Activated naive CD4-positive, alpha-beta T cell treated with anti-CD3 and anti-CD28 coated beads, Interleukin-2, amount 50 U/mL, for 72 hours (primary cell): ENCODE measurements at regions not wholly inside any gene's neighbourhood (a gene's known extent, or its start where the extent isn't known, plus 50 kb on each side); places are given as distances from the start of the nearest gene placed in this dataset.
"Not testable (repeated sequence)": the region's sequence is repeated elsewhere in the genome, so short reads cannot be mapped to it uniquely, and the experiment has no call there.

Experiments used
- ATAC-seq, 2 donors: fragments of 150-1000 bp; cut with Tn5 transposase; 2 replicates each; pipeline ENCODE4 v1.10.0; 2021; ENCODE audit warnings: mild to moderate bottlenecking in 2 of 2, moderate library complexity in 2 of 2
- DNase-seq, 2 donors: peaks; one replicate each; pipeline ENCODE4 v3.0.0; 2021 to 2022; ENCODE audit warnings: low spot score in 2 of 2
- H3K27ac Mint-ChIP-seq, 2 donors: one replicate each; pipeline ENCODE4 v1.8.0; 2022; ENCODE audit warnings: mild to moderate bottlenecking in 2 of 2, mixed read lengths in 2 of 2
- H3K36me3 Mint-ChIP-seq, 2 donors: one replicate each; pipeline ENCODE4 v1.8.0; 2022; ENCODE audit warnings: mixed read lengths in 2 of 2
- H3K9me3 Mint-ChIP-seq, 2 donors: one replicate each; pipeline ENCODE4 v1.8.0; 2022; ENCODE audit warnings: mixed read lengths in 2 of 2

DNA sequence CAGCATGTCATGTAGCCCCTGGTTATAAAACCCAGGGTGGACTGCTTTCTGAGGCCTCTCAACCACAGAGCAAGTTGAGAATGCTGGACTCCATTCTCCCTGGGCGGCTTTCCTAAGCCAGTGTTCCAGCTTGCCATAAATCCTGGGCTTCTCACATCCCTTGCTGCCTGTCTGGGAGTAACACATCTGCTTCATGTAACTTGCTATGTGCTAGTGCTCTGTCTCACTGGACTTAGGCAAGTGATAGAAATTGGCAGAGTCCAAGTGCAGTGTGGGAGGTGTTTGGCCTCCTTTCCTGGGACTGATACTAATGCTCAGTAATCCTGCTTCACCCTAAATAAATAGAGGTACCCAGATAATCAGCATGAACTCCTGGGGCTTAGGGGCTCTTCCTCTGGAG, 277.1 kb upstream of the POM121L12 start:
- H3K9me3 Mint-ChIP-seq, result peaks cover 10 to 22% of the 10 kb centered on the region in 2 donors
- no peak overlapping the region for H3K27ac Mint-ChIP-seq
- no peak for ATAC-seq
- DNase-seq, result no peak
- H3K36me3 Mint-ChIP-seq, result no peaks in the 10 kb centered on the region

GRCh38 chr7:52753855-52754254, 281.6 kb upstream of the POM121L12 start:
- no peak overlapping the region for H3K27ac Mint-ChIP-seq
- ATAC-seq (no peak), DNase-seq (no peak)
- no peaks in the 10 kb centered on the region for H3K36me3 Mint-ChIP-seq
- H3K9me3 Mint-ChIP-seq, result peaks cover 6 to 16% of the 10 kb centered on the region in 2 donors

DNA sequence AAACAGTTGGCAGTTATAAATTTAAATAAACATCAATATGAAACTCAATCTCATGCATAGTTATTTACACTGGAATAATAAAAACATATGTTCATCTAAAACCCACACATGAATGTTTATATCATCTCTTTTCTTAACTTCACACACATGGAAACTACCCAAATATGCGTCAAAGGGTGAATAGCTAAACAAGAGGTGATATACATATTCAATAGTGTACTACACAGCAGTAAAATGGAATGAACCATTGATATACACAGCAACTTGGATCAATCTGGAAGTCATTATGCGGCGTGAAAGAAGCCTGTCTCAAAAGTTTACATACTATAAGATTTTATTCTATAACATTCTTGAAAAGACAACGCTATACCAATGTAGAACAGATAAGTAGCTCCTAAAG, 282.5 kb upstream of the POM121L12 start:
- Mint-ChIP-seq H3K9me3 (peaks cover 6 to 16% of the 10 kb centered on the region in 2 donors), H3K27ac (no peak overlapping the region), H3K36me3 (no peaks in the 10 kb centered on the region)
- no peak for ATAC-seq
- no peak for DNase-seq

- no peak for DNase-seq
- H3K9me3 Mint-ChIP-seq, result peaks cover 0 to 13% of the 10 kb centered on the region in 2 donors
- no peak for ATAC-seq
- H3K27ac Mint-ChIP-seq, result no peak overlapping the region
- H3K36me3 Mint-ChIP-seq, result no peaks in the 10 kb centered on the region
Observed at GRCh38 chr7:52749880-52750279, 285.6 kb upstream of the POM121L12 start.

GRCh38 chr7:52747817-52748216, 287.6 kb upstream of the POM121L12 start:
- ATAC-seq, result no peak
- Mint-ChIP-seq H3K9me3 (peaks cover 9 to 20% of the 10 kb centered on the region in 2 donors), H3K27ac (no peak overlapping the region), H3K36me3 (peaks cover 0 to 4% of the 10 kb centered on the region in 2 donors)
- DNase-seq, result no peak

DNA sequence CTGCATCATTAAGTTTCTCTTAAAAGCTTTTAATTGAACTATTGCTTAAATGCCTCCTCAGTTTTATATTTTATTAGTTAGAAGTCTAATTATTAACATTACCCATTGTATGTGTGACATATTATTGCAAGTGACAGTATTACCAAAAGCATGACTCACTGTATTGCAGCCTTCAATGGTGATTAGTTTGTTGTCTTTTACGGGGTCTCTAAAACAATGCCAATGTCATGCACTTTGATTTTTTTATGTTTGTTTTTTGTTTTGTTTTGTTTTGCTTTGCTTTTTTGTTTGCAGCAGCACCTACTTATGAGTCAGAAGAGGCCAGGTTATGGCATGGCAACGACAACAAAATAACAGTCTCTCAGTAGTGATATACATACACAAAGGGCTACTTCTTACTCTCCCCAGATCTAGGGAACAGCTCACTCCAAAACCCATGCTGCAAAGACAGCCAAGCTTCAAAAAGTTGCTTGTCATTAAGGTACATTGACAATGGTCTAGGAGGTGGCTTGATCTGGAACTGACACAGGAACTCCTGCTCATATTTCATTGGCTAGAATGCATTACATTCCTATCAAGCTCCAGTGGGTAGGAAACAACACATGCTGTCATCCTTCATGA, 293.7 kb upstream of the POM121L12 start:
- Mint-ChIP-seq H3K36me3 (peaks cover 0 to 4% of the 10 kb centered on the region in 2 donors), H3K9me3 (peaks cover 9 to 26% of the 10 kb centered on the region in 2 donors), H3K27ac (no peak overlapping the region)
- no peak for DNase-seq
- ATAC-seq, result no peak

- Mint-ChIP-seq H3K9me3 (peaks cover 1 to 28% of the 10 kb centered on the region in 2 donors), H3K27ac (no peak overlapping the region), H3K36me3 (peaks cover 0 to 9% of the 10 kb centered on the region in 2 donors)
- no peak for ATAC-seq
- DNase-seq, result no peak
Observed at GRCh38 chr7:52735656-52736055, 299.8 kb upstream of the POM121L12 start.

DNA sequence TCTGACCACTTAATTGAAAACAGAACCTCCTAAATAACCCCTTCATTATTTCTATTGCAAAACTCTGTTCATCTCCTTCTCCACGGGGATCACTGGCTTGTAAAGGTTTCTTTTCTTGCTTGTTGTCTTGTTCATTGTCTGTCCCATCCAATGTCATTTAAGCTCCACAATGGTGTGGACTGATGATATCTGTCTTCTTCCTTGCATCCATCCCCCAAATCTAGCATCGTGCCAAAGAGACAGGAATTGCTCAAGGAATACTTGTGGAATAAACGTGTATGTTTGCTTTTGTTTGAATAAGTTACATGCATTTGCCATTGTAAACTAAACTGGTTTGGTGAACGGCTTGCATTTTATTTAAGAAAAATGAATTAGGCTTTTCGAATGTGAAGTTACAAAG, 306.8 kb upstream of the POM121L12 start:
- Mint-ChIP-seq H3K9me3 (peaks cover 10 to 38% of the 10 kb centered on the region in 2 donors), H3K36me3 (peaks cover 0 to 12% of the 10 kb centered on the region in 2 donors)
- H3K27ac Mint-ChIP-seq, ATAC-seq, DNase-seq: not testable (repeated sequence)

DNA sequence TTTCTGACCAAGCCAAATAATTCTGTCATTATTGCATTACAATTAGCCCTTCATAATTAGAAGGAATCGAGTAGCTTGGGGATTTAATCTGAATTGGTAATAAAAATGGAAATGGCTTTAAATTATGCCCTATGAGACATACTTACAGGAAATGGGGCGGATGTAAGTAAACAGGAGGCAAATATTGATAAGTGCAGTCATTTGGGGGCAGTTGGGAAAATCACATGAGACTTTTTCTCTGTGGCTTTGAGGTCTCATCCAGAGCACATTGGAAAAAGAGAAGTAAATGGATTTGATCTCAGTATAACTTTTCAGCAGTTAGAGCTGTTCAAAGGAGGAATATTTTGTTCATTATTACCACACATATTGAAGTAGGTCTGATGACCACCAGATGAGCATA, 307.8 kb upstream of the POM121L12 start:
- Mint-ChIP-seq H3K27ac (no peak overlapping the region), H3K36me3 (peaks cover 0 to 12% of the 10 kb centered on the region in 2 donors), H3K9me3 (peaks cover 10 to 38% of the 10 kb centered on the region in 2 donors)
- ATAC-seq (no peak), DNase-seq (no peak)

DNA sequence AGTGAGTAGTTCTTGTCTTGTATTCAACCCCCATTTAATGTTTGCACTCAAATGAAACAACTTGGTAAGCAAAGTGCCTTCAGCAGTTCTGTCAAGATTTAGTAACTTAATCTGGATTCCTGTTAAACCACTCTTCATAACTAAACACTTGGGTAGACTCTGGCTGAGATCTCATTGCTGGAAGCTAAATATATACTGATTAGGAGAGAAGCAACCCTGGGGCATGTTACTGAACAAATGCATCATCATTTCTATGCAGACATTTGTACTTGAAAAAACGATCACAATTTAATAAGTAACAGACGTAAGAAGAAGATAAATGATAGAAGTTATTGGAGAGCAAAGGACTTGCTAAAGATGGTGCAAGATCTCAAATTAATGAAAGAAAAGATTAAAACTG, 308.4 kb upstream of the POM121L12 start:
- peaks cover 0 to 12% of the 10 kb centered on the region in 2 donors for H3K36me3 Mint-ChIP-seq
- H3K9me3 Mint-ChIP-seq, result peaks cover 10 to 35% of the 10 kb centered on the region in 2 donors
- ATAC-seq, result no peak
- no peak for DNase-seq
- no peak overlapping the region for H3K27ac Mint-ChIP-seq

DNA sequence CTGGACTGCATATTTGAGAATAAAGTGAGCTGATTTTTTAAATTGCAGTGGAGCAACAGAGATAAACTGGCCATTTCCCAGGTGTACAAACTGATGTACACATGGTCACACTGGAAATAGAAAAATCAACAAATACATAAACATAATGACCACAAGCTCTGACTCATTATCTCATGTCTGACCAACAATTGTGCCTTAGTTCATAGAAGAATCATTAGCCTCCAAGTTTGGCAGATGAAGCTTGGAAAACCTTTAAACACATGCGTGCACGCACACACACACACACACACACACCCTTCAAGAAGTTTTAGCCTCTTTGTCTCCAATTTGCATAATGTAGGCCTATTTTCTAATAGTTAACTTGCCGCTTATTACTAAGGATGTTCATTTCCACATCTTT, 308.9 kb upstream of the POM121L12 start:
- ATAC-seq, result no peak
- DNase-seq, result no peak
- Mint-ChIP-seq H3K27ac (no peak overlapping the region), H3K36me3 (peaks cover 0 to 12% of the 10 kb centered on the region in 2 donors), H3K9me3 (peaks cover 10 to 31% of the 10 kb centered on the region in 2 donors)

- DNase-seq (no peak), ATAC-seq (no peak)
- peaks cover 0 to 12% of the 10 kb centered on the region in 2 donors for H3K36me3 Mint-ChIP-seq
- H3K9me3 Mint-ChIP-seq, result peaks cover 5 to 21% of the 10 kb centered on the region in 2 donors
- no peak overlapping the region for H3K27ac Mint-ChIP-seq
Observed at GRCh38 chr7:52723606-52724005, 311.8 kb upstream of the POM121L12 start.

GRCh38 chr7:52720856-52721255, 314.6 kb upstream of the POM121L12 start:
- no peak overlapping the region for H3K27ac Mint-ChIP-seq

GRCh38 chr7:52719677-52720076, 315.8 kb upstream of the POM121L12 start:
- DNase-seq (no peak), ATAC-seq (no peak)
- Mint-ChIP-seq H3K9me3 (peaks cover 0 to 23% of the 10 kb centered on the region in 2 donors), H3K36me3 (peaks cover 0 to 5% of the 10 kb centered on the region in 2 donors), H3K27ac (no peak overlapping the region)

More at GRCh38 chr7:52720856-52721255, 314.6 kb upstream of the POM121L12 start:
- DNase-seq, result no peak
- no peak for ATAC-seq
- peaks cover 0 to 21% of the 10 kb centered on the region in 2 donors for H3K9me3 Mint-ChIP-seq
- peaks cover 0 to 8% of the 10 kb centered on the region in 2 donors for H3K36me3 Mint-ChIP-seq

- H3K27ac Mint-ChIP-seq, result no peak overlapping the region
- peaks cover 23 to 42% of the 10 kb centered on the region in 2 donors for H3K9me3 Mint-ChIP-seq
- ATAC-seq (no peak), DNase-seq (no peak)
- no peaks in the 10 kb centered on the region for H3K36me3 Mint-ChIP-seq
Observed at GRCh38 chr7:52715701-52716100, 319.7 kb upstream of the POM121L12 start.

GRCh38 chr7:52712938-52713337, 322.5 kb upstream of the POM121L12 start:
- no peaks in the 10 kb centered on the region for H3K36me3 Mint-ChIP-seq
- no peak for DNase-seq
- no peak for ATAC-seq
- H3K27ac Mint-ChIP-seq, result no peak overlapping the region
- H3K9me3 Mint-ChIP-seq, result peaks cover 30 to 40% of the 10 kb centered on the region in 2 donors

DNA sequence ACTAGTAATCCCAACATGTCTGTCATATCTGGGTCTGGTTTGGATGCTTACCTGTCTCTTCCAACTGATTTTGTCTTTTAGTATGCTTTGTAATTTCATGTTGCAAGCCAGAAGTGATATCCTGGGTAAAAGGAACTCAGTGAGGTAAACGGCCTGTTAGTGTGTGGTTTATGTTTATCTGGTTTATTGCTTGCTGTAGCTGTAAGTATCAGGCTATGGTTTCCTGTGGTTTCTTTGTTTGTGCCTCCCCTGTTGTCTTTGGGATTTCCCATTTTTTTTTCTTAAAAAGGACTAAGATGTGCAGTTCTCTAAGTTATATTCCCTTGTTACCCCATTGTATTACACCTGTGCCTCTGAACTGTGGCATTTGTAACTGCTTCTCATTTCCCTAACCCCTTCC, 323.5 kb upstream of the POM121L12 start:
- Mint-ChIP-seq H3K36me3 (no peaks in the 10 kb centered on the region), H3K27ac (no peak overlapping the region), H3K9me3 (peaks cover 30 to 34% of the 10 kb centered on the region in 2 donors)
- ATAC-seq (no peak), DNase-seq (no peak)

DNA sequence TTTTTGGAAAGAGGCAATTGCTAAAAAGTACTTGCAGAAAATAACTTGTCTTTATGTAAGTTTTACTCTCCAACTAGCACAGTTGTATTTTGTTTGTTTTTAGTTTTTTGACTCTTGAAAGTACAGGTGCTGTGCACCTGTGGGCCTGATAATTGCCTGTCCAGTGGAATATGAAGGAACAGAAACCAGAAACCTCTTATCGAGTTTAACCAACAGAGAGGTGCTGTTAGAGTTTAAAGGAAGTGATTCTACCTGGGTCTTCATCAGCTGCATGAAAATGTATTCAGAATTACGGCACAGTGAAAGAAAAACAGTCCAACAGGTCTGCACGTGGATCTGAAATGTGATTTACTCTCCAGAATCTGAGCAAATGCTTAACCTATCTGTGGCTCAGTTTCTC, 326.6 kb upstream of the POM121L12 start:
- ATAC-seq (no peak), DNase-seq (no peak)
- Mint-ChIP-seq H3K36me3 (no peaks in the 10 kb centered on the region), H3K27ac (no peak overlapping the region), H3K9me3 (peaks cover 19 to 21% of the 10 kb centered on the region in 2 donors)
